Epithelial cell of proximal tubule (primary cell): ENCODE measurements at regions not wholly inside any gene's neighbourhood (a gene's known extent, or its start where the extent isn't known, plus 50 kb on each side); places are given as distances from the start of the nearest gene placed in this dataset.

ENCODE experiments used
- DNase-seq: peaks from one replicate; pipeline ENCODE4 v3.0.0-alpha.2; 2011; ENCODE audit warnings: low read depth
- H3K4me3 ChIP-seq: 2 replicates; pipeline ENCODE4 v1.5.1; 2011; ENCODE audit warnings: low read depth, mild to moderate bottlenecking, low read length
- CTCF ChIP-seq: conservative IDR thresholded peaks from 2 replicates; pipeline ENCODE4 v1.5.1; 2012; ENCODE audit warnings: low read depth, mild to moderate bottlenecking, low read length

GRCh38 chr21:27678511-27678910, 711.6 kb upstream of the ADAMTS5 start:
- DNase-seq: no peak
- H3K4me3 ChIP-seq: no peak overlapping the region
- no peak for TF ChIP-seq CTCF

GRCh38 chr21:27677546-27677945, 710.7 kb upstream of the ADAMTS5 start:
- TF ChIP-seq CTCF: no peak
- no peak for DNase-seq
- no peak overlapping the region for H3K4me3 ChIP-seq

GRCh38 chr21:27675306-27675705, 708.4 kb upstream of the ADAMTS5 start:
- no peak for DNase-seq
- no peak for TF ChIP-seq CTCF

GRCh38 chr21:27674041-27674615, 707.2 kb upstream of the ADAMTS5 start:
- DNase-seq: no peak
- H3K4me3 ChIP-seq: no peak overlapping the region
- TF ChIP-seq CTCF: no peak

More at GRCh38 chr21:27675306-27675705, 708.4 kb upstream of the ADAMTS5 start:
- H3K4me3 ChIP-seq: no peak overlapping the region

- TF ChIP-seq CTCF: no peak
- no peak for DNase-seq
Measured at GRCh38 chr21:27673581-27673980, 706.7 kb upstream of the ADAMTS5 start.

GRCh38 chr21:27671207-27671606, 704.3 kb upstream of the ADAMTS5 start:
- no peak for DNase-seq
- H3K4me3 ChIP-seq: no peak overlapping the region
- TF ChIP-seq CTCF: no peak

More at GRCh38 chr21:27673581-27673980, 706.7 kb upstream of the ADAMTS5 start:
- no peak overlapping the region for H3K4me3 ChIP-seq

- TF ChIP-seq CTCF: no peak
- no peak for DNase-seq
Measured at GRCh38 chr21:27653481-27653880, 686.6 kb upstream of the ADAMTS5 start.

More at GRCh38 chr21:27653481-27653880, 686.6 kb upstream of the ADAMTS5 start:
- H3K4me3 ChIP-seq: no peak overlapping the region
